ENCODE measurements at regions not wholly inside any gene's neighbourhood (a gene's known extent, or its start where the extent isn't known, plus 50 kb on each side); places are given as distances from the start of the nearest gene placed in this dataset.

- CTCF ChIA-PET = interaction anchor here (1.5 to 2.0 kb wide), 3 partner anchors 8 to 18 kb away, joined by 3 to 5 read pairs (median 3); no protein-coding TSS in a partner anchor
- DNase-seq (ENCODE audit: extremely low spot score) = no peak
- no peak for TF ChIP-seq CTCF (IDR thresholded peaks at IDR 0.05; ENCODE audit: control extremely low read depth, extremely low read depth, low read depth, missing control alignments)
- POLR2A ChIA-PET = no interaction called here
Observed at GRCh38 chr5:16013334-16014065, 166.1 kb downstream of the MARCHF11 start.

GRCh38 chr5:16009256-16009655 lies 170.3 kb downstream of the MARCHF11 start:
- CTCF ChIA-PET = no interaction called here
- DNase-seq (ENCODE audit: extremely low spot score) = no peak
- no peak for TF ChIP-seq CTCF (IDR thresholded peaks at IDR 0.05; ENCODE audit: control extremely low read depth, extremely low read depth, low read depth, missing control alignments)
- POLR2A ChIA-PET = no interaction called here

DNA sequence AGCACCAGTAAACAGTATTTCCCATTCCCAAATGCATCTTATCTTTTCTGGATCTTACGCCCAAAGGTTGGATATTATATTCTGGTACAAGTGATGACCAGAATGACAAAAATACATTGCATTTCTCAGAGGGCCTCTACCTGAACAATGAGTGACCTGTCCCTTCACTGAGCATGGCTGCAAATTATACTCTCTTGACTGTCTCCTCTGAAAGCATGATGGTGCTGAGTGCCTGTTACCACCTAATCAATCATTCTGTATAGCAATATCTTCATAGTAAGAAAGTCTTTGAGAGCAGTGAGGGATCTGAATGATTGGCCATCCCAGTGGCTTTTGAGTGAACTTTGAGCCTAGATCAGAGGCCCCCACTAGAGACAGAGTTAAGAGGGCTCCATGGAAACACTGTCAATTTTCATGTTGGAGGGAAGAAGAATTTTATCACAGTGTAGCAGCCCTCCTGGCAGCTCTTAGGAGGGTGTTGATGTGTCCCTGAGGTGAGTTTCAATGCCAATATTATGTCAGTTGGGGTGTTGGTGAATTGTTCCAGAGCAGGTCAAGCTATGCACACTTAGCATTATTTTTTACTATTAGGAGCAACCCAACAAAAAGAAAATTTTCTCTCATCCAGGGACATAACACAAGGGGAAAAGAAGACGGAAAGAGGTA lies 171.7 kb downstream of the MARCHF11 start:
- DNase-seq (ENCODE audit: extremely low spot score) = no peak
- TF ChIP-seq CTCF (IDR thresholded peaks at IDR 0.05; ENCODE audit: control extremely low read depth, extremely low read depth, low read depth, missing control alignments) = no peak
- CTCF ChIA-PET = no interaction called here
- POLR2A ChIA-PET = no interaction called here

DNA sequence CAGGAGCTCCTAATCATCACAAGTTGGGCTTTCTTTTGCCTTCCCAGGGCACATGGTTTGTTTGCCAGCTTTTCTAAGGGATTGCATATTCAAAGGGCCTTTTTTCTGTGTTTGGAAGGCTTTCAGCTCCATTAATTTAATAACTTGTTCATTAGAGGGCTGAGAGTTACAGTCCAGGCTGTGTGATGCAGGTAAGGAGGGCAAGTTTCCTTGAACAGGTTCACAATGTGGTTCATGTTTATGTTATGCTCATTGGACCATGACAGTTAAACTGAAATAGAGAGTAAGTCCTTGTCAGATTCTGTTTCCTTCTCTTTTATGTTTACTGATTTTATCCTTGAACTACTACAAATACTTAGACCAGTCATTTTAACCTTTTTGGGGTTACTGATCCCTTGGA lies 174.4 kb downstream of the MARCHF11 start:
- TF ChIP-seq CTCF (IDR thresholded peaks at IDR 0.05; ENCODE audit: control extremely low read depth, extremely low read depth, low read depth, missing control alignments) = no peak
- no peak for DNase-seq (ENCODE audit: extremely low spot score)
- CTCF ChIA-PET = interaction anchor here (1.0 to 1.9 kb wide), 2 partner anchors 9 to 33 kb away, joined by 3 to 4 read pairs; no protein-coding TSS in a partner anchor
- POLR2A ChIA-PET = no interaction called here

- no peak for DNase-seq (ENCODE audit: extremely low spot score)
- POLR2A ChIA-PET = no interaction called here
- CTCF ChIA-PET = no interaction called here
- no peak for TF ChIP-seq CTCF (IDR thresholded peaks at IDR 0.05; ENCODE audit: control extremely low read depth, extremely low read depth, low read depth, missing control alignments)
Observed at GRCh38 chr5:16000056-16000455, 179.5 kb downstream of the MARCHF11 start.

DNA sequence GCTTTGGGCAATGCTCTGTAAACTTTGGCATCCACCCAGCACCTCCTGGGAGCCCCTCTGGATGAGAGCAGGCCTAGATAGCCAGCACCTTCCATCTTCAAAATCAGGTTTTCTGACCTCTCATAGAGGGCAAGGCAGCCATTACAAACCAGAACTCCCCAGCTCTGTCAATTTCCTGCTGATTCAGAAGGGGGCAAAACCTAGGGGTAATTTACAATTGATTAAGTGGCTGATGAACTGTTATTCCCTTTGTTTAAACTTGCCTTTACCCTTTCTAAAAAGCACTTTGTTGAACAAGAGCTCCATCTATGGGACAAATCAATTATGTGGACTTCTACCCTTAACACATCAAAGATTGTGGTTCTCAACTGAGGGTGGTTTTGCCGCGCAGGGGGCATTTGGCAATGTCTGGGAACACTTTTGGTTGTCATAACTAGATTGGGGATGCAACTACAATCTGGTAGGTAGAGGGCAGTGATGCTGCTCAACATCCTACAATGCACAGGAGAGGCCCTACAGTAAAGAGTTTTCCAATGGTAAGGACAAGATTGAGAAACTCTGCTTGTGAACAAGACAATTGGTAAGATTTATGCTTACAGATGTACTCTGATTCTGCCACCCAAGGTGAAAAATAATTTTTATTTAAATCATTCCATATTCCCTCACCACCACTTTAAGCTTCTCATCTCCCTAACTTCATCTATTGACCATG lies 184.1 kb downstream of the MARCHF11 start:
- TF ChIP-seq CTCF (IDR thresholded peaks at IDR 0.05; ENCODE audit: control extremely low read depth, extremely low read depth, low read depth, missing control alignments) = no peak
- POLR2A ChIA-PET = no interaction called here
- CTCF ChIA-PET = interaction anchor here (1.1 to 1.8 kb wide), 5 partner anchors 11 to 892 kb away, joined by 3 to 5 read pairs (median 4); no protein-coding TSS in a partner anchor
- DNase-seq (ENCODE audit: extremely low spot score) = no peak

Measured in GM10248 (cell line).